ENCODE measurements at regions not wholly inside any gene's neighbourhood (a gene's known extent, or its start where the extent isn't known, plus 50 kb on each side); places are given as distances from the start of the nearest gene placed in this dataset.

DNA sequence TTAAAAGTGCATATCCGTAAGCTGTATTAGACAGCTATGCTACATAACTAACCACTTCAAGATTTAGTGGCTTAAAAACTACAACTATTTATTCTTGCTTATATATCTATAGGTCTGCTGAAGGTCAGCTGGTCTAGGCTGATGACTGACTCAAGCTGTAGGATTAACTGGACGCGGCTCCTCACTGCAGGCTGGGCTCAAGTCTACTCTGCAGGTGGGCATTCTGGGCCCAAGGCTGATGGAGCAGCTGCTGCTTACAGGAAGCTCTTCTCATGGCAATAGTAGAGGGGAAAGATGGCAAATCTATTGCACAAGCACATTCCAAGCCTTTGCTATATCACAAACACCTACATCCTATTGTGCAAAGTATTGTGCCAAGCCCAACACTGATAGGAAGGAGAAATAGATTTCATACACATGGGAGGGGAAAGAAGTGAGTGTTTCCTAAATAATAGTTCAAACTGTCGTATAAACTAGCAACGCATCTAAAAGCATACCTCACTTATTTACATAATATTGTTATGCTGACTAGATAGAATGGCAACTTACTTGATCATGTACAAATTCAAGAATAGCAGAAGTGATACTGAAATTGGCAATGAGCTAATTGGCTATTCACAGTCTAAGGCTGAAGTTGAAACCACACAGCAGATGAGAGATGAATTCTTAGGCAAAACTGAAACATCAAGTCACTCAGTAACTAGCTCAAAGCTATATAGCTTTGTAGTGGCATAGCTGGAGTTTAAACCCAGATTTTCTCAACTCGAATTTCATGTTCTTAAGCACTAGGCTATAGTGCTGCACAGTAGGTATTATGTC lies 263.8 kb downstream of the NKX6-1 start:
- Histone ChIP-seq H3K9me3 (ENCODE audit: control insufficient read depth in 1 of 2, insufficient read depth in 1 of 2, low read length in 2 of 2) (peaks cover 0 to 3% of the 10 kb centered on the region in 2 experiments), H3K27me3 (ENCODE audit: control insufficient read depth in 1 of 2, insufficient read depth in 2 of 2, low read length in 2 of 2) (no peaks in the 10 kb centered on the region), H3K27ac (ENCODE audit: low read depth in 1 of 2, low read length in 2 of 2) (no peak overlapping the region), H3K36me3 (ENCODE audit: insufficient read depth, low read length) (no peaks in the 10 kb centered on the region), H3K4me3 (ENCODE audit: low read length) (no peak overlapping the region), H3K4me1 (ENCODE audit: insufficient read depth, low read length) (no peaks in the 10 kb centered on the region)
- Mint-ChIP-seq H3K9me3 (no peaks in the 10 kb centered on the region), H3K27ac (no peak overlapping the region), H3K4me1 (ENCODE audit: low read depth) (no peaks in the 10 kb centered on the region), H3K4me3 (no peak overlapping the region), H3K36me3 (ENCODE audit: low read depth) (no peaks in the 10 kb centered on the region), H3K27me3 (no peaks in the 10 kb centered on the region)
- no peak for ATAC-seq (ENCODE audit: poor library complexity)
- ChIA-PET POLR2A (no interaction called here), CTCF (no interaction called here)
- intact Hi-C loops (cut with DNase I, micrococcal nuclease), result no loop called here
- TF ChIP-seq, protein P1, sequence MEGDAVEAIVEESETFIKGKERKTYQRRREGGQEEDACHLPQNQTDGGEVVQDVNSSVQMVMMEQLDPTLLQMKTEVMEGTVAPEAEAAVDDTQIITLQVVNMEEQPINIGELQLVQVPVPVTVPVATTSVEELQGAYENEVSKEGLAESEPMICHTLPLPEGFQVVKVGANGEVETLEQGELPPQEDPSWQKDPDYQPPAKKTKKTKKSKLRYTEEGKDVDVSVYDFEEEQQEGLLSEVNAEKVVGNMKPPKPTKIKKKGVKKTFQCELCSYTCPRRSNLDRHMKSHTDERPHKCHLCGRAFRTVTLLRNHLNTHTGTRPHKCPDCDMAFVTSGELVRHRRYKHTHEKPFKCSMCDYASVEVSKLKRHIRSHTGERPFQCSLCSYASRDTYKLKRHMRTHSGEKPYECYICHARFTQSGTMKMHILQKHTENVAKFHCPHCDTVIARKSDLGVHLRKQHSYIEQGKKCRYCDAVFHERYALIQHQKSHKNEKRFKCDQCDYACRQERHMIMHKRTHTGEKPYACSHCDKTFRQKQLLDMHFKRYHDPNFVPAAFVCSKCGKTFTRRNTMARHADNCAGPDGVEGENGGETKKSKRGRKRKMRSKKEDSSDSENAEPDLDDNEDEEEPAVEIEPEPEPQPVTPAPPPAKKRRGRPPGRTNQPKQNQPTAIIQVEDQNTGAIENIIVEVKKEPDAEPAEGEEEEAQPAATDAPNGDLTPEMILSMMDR (IDR thresholded peaks at IDR 0.05), result no peak
- no peak for DNase-seq

DNA sequence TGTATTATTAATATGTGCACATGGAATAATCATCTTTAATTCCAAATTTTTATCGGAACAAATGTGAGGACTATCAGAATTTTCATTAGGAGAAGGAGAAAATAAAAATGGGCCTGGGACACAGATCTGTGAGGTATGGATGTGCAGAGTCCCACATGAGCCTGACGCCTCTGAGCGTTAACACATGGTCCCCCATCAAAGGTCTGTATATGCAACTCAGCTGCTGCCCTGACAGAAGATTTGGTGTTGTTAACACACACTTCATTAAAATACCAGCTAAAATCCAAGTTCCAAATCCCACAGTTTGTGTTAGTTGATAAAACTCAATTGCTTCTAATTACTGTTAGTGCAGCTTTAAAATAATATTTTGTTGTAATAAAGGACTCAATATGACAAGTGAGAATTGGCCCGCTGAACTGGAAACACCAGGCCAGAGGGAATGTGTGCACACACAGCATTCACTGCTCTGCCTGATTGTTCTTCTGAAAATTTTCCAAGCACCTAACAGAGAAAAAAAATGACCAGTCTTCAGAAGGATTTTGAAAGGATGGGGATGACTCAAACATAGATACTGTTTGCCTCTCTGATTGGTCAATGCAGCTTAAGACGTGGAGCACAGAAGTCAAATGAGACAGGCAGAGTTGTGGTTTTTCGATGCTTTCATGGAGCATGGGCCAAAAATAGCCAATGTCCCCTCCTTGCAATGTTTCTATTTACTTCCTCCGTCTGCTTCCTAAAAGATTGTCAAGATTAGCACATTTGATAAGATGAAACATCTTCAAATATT lies 266.6 kb downstream of the NKX6-1 start:
- peaks cover 0 to 3% of the 10 kb centered on the region in 2 experiments for H3K9me3 ChIP-seq (ENCODE audit: control insufficient read depth in 1 of 2, insufficient read depth in 1 of 2, low read length in 2 of 2)
- H3K4me1 ChIP-seq (ENCODE audit: insufficient read depth, low read length), result no peaks in the 10 kb centered on the region
- Mint-ChIP-seq H3K4me1 (ENCODE audit: low read depth) (no peaks in the 10 kb centered on the region), H3K27me3 (no peaks in the 10 kb centered on the region), H3K9me3 (peaks cover 2% of the 10 kb centered on the region), H3K27ac (no peak overlapping the region), H3K36me3 (ENCODE audit: low read depth) (no peaks in the 10 kb centered on the region), H3K4me3 (no peak overlapping the region)
- no peaks in the 10 kb centered on the region for H3K27me3 ChIP-seq (ENCODE audit: control insufficient read depth in 1 of 2, insufficient read depth in 2 of 2, low read length in 2 of 2)
- H3K36me3 ChIP-seq (ENCODE audit: insufficient read depth, low read length), result no peaks in the 10 kb centered on the region
- ATAC-seq (ENCODE audit: poor library complexity) (no peak), DNase-seq (no peak)
- H3K27ac ChIP-seq (ENCODE audit: low read depth in 1 of 2, low read length in 2 of 2), result no peak overlapping the region
- ChIA-PET CTCF (no interaction called here), POLR2A (no interaction called here)
- intact Hi-C loops (cut with DNase I, micrococcal nuclease), result no loop called here
- no peak overlapping the region for H3K4me3 ChIP-seq (ENCODE audit: low read length)
- TF ChIP-seq, protein P1 (IDR thresholded peaks at IDR 0.05), result no peak

DNA sequence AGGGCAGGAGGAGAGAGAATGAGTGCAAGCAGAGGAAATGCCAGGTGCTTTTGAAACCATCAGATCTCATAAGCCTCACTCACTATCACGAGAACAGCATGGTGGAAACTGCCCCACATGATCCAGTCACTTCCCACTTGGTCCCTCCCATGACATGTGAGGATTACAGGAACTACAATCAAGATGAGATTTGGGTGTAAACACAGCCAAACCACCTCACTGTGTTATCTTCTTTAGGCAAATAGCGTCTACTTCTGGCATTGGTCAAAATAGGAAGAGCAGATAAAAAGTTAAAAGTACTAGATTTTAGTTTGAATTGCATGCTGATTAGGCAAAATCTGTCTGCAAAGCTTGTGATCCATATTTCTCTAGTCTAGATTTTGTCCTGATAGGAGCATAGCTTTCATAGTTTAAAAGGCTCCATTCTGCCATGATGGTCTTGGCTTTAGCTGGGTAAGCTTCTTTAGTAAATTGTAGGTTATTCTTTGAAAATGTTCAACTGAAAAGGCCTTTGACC lies 267.5 kb downstream of the NKX6-1 start:
- Histone ChIP-seq H3K27ac (ENCODE audit: low read depth in 1 of 2, low read length in 2 of 2) (no peak overlapping the region), H3K27me3 (ENCODE audit: control insufficient read depth in 1 of 2, insufficient read depth in 2 of 2, low read length in 2 of 2) (no peaks in the 10 kb centered on the region), H3K9me3 (ENCODE audit: control insufficient read depth in 1 of 2, insufficient read depth in 1 of 2, low read length in 2 of 2) (peaks cover 0 to 3% of the 10 kb centered on the region in 2 experiments), H3K4me3 (ENCODE audit: low read length) (no peak overlapping the region), H3K36me3 (ENCODE audit: insufficient read depth, low read length) (no peaks in the 10 kb centered on the region), H3K4me1 (ENCODE audit: insufficient read depth, low read length) (no peaks in the 10 kb centered on the region)
- Mint-ChIP-seq H3K9me3 (peaks cover 2% of the 10 kb centered on the region), H3K27me3 (no peaks in the 10 kb centered on the region), H3K4me1 (ENCODE audit: low read depth) (no peaks in the 10 kb centered on the region), H3K4me3 (no peak overlapping the region), H3K36me3 (ENCODE audit: low read depth) (no peaks in the 10 kb centered on the region), H3K27ac (no peak overlapping the region)
- ChIA-PET CTCF (no interaction called here), POLR2A (no interaction called here)
- TF ChIP-seq, protein P1 (IDR thresholded peaks at IDR 0.05), result no peak
- ATAC-seq (ENCODE audit: poor library complexity) (no peak), DNase-seq (no peak)
- intact Hi-C loops (cut with DNase I, micrococcal nuclease), result no loop called here
